Naive thymus-derived CD4-positive, alpha-beta T cell (primary cell): ENCODE measurements at regions not wholly inside any gene's neighbourhood (a gene's known extent, or its start where the extent isn't known, plus 50 kb on each side); places are given as distances from the start of the nearest gene placed in this dataset.

Source experiments
- ATAC-seq: fragments of 150-1000 bp; cut with Tn5 transposase; 2 replicates; pipeline ENCODE4 v1.10.0; 2021; ENCODE audit warnings: mild to moderate bottlenecking, moderate library complexity
- CTCF ChIA-PET: fragments of 350-600 bp; sonication (Branson Sonifier 250); formaldehyde crosslinking; loops from one replicate; lab custom pipeline; 2021; ENCODE audit warnings: antibody characterized with exemption; lab: Charles Lee
- POLR2A ChIA-PET: fragments of 350-600 bp; sonication (Branson Sonifier 250); formaldehyde crosslinking; loops from one replicate; lab custom pipeline; 2021; ENCODE audit warnings: antibody characterized with exemption, inconsistent platforms; lab: Charles Lee
- DNase-seq, 9 donors: peaks; one replicate each; pipeline versions ENCODE4 v3.0.0 to v3.0.0-alpha.2; 2020 to 2022; ENCODE audit warnings: mixed read lengths in 1 of 9
- H3K27ac ChIP-seq: one replicate; pipeline ENCODE4 v1.7.0; 2013; ENCODE audit warnings: mild to moderate bottlenecking, low read depth, low read length, moderate library complexity
- H3K27me3 ChIP-seq, 2 donors: one replicate each; pipeline ENCODE4 v1.7.0; 2013; ENCODE audit warnings: low read length in 2 of 2, mild to moderate bottlenecking in 2 of 2, moderate library complexity in 2 of 2; ENCODE audit not compliant: control insufficient read depth in 2 of 2, insufficient read depth in 2 of 2
- H3K36me3 ChIP-seq, 3 experiments: 1 replicate in 2 of 3; 2 replicates in 1 of 3; pipeline ENCODE4 v1.7.0; 2013; ENCODE audit warnings: low read length in 3 of 3, mild to moderate bottlenecking in 3 of 3, moderate library complexity in 1 of 3; ENCODE audit not compliant: insufficient read depth in 3 of 3, control insufficient read depth in 2 of 3
- H3K4me1 ChIP-seq, 2 donors: one replicate each; pipeline ENCODE4 v1.7.0; 2013; ENCODE audit warnings: low read length in 2 of 2, mild to moderate bottlenecking in 2 of 2, moderate library complexity in 1 of 2; ENCODE audit not compliant: control insufficient read depth in 2 of 2, insufficient read depth in 2 of 2
- H3K4me3 ChIP-seq: 2 replicates; pipeline ENCODE4 v1.7.0; 2013; ENCODE audit warnings: mild to moderate bottlenecking, low read length
- H3K9me3 ChIP-seq, 3 experiments: 1 replicate in 2 of 3; 2 replicates in 1 of 3; pipeline ENCODE4 v1.7.0; 2013; ENCODE audit warnings: low read length in 3 of 3; ENCODE audit not compliant: control insufficient read depth in 2 of 3
- H3K27ac Mint-ChIP-seq, 9 donors: one replicate each; pipeline ENCODE4 v1.8.0; 2020 to 2022; ENCODE audit warnings: mixed read lengths in 9 of 9, mild to moderate bottlenecking in 8 of 9, moderate library complexity in 5 of 9, inconsistent platforms in 2 of 9
- H3K27me3 Mint-ChIP-seq, 5 donors: one replicate each; pipeline ENCODE4 v1.8.0; 2021 to 2022; ENCODE audit warnings: mixed read lengths in 5 of 5, mild to moderate bottlenecking in 1 of 5
- H3K36me3 Mint-ChIP-seq, 5 donors: one replicate each; pipeline ENCODE4 v1.8.0; 2020 to 2022; ENCODE audit warnings: mixed read lengths in 5 of 5, mild to moderate bottlenecking in 3 of 5, inconsistent platforms in 1 of 5
- H3K4me1 Mint-ChIP-seq, 7 donors: one replicate each; pipeline ENCODE4 v1.8.0; 2020 to 2022; ENCODE audit warnings: mixed read lengths in 7 of 7, mild to moderate bottlenecking in 3 of 7, inconsistent platforms in 1 of 7
- H3K4me3 Mint-ChIP-seq, 10 donors: one replicate each; pipeline ENCODE4 v1.8.0; 2020 to 2022; ENCODE audit warnings: mild to moderate bottlenecking in 10 of 10, mixed read lengths in 10 of 10, moderate library complexity in 6 of 10, inconsistent platforms in 2 of 10
- H3K9me3 Mint-ChIP-seq, 11 donors: one replicate each; pipeline ENCODE4 v1.8.0; 2020 to 2022; ENCODE audit warnings: mixed read lengths in 11 of 11, mild to moderate bottlenecking in 4 of 11, inconsistent platforms in 1 of 11, moderate library complexity in 1 of 11
- intact Hi-C, 2 donors: fragments of 100-400 bp; cut with micrococcal nuclease; formaldehyde crosslinking; loops; one replicate each; pipeline ENCODE4 v1.15.1; 2023

DNA sequence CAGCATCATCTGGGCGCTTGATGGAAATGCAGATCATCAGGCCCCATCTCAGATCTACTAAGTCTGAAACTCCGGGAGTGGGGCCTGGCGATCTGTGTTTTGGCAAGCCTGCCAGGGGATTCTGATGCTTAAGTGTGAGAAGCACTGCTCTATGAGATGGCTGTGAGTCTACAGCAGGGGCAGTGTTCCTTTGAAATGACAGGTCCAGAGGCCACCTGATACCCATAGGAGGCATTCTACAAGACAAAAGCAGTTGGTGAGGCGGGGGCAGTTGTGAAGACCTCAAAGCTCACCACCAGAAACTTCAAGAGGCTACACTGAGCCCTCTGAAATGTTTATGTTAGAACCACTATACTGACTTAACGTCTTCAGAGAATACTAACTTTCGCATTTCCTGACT is 86.9 kb upstream of the SPATA31D4 start:
- intact Hi-C loops, result no loop called here
- Histone ChIP-seq H3K4me3 (no peak overlapping the region), H3K36me3 (no peaks in the 10 kb centered on the region), H3K4me1 (no peaks in the 10 kb centered on the region), H3K27me3 (no peaks in the 10 kb centered on the region), H3K27ac (no peak overlapping the region), H3K9me3 (no peaks in the 10 kb centered on the region)
- DNase-seq, result no peak
- Mint-ChIP-seq H3K4me1 (no peaks in the 10 kb centered on the region), H3K4me3 (no peak overlapping the region), H3K27me3 (peaks cover 0 to 4% (median 0%) of the 10 kb centered on the region in 5 donors), H3K27ac (no peak overlapping the region), H3K9me3 (peaks cover 0 to 7% (median 0%) of the 10 kb centered on the region in 11 donors), H3K36me3 (no peaks in the 10 kb centered on the region)
- POLR2A ChIA-PET, result no interaction called here
- ATAC-seq, result no peak
- CTCF ChIA-PET, result no interaction called here

DNA sequence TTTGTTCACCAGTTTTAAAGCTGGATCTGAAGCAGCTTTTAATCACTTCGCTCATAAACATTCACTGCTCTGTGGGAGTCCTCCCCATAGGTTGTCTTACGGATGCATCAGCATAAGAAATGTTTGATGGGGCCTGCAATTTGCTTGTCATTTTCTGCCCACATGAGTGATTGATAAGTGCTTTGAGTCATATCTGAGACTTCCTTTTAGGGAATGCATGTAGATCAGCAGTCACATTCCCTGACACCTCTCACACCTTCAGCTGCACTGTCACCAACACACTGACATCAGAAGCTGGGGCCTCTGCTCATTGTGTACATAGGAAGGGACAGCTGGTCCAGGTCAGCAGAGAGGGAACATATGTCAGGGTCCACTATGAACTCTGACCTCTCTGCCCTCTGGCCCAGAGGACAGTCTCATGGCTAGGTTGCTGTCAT is 84.1 kb upstream of the SPATA31D4 start:
- no peaks in the 10 kb centered on the region for H3K4me1 Mint-ChIP-seq
- H3K36me3 ChIP-seq, result no peaks in the 10 kb centered on the region
- H3K27ac ChIP-seq, result no peak overlapping the region
- DNase-seq (no peak), ATAC-seq (no peak)
- no peaks in the 10 kb centered on the region for H3K9me3 ChIP-seq
- CTCF ChIA-PET, result no interaction called here
- H3K27me3 ChIP-seq, result no peaks in the 10 kb centered on the region
- H3K27me3 Mint-ChIP-seq, result peaks cover 0 to 4% (median 0%) of the 10 kb centered on the region in 5 donors
- H3K4me3 Mint-ChIP-seq, result no peak overlapping the region
- POLR2A ChIA-PET, result no interaction called here
- intact Hi-C loops, result no loop called here
- H3K4me1 ChIP-seq, result no peaks in the 10 kb centered on the region
- no peaks in the 10 kb centered on the region for H3K36me3 Mint-ChIP-seq
- no peak overlapping the region for H3K27ac Mint-ChIP-seq
- peaks cover 0 to 3% (median 0%) of the 10 kb centered on the region in 11 donors for H3K9me3 Mint-ChIP-seq
- no peak overlapping the region for H3K4me3 ChIP-seq

DNA sequence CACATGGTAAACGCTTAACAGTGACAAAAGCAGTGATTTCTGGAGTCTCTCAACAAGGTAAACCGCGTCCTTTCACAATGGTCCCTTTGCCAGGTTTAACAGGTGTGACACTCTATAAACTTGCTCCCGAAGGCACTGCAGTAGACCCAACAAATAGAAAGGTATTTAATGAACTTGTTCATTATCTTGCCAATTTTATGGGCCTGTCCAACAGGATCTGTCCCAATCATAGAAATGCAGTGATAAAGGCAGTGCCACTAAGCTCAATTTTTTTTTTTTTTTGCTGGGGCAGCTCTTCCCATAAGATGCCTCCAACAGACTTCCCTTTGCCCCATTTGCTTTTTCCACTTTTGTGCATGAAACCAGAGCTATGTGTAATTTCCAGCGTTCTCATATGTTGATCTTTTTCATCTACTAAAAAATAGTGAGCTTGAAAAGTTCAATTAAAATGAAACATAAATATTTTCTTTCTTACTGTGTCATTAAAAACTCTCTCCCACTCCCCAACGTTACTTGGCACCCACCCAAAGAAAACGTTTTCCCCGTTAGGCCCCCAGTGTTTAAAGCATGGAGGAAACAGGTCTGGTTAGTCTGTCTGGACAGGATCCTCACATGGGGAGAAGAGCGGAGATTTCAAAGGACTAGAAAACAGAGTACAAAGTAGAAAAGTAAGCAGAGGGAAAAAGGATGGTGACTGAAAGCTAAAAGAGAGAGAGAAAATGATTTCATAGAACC is 80.9 kb upstream of the SPATA31D4 start:
- POLR2A ChIA-PET, result no interaction called here
- no peak for ATAC-seq
- no peaks in the 10 kb centered on the region for H3K9me3 ChIP-seq
- Mint-ChIP-seq H3K36me3 (no peaks in the 10 kb centered on the region), H3K9me3 (no peaks in the 10 kb centered on the region), H3K27ac (no peak overlapping the region), H3K27me3 (peaks cover 0 to 4% (median 0%) of the 10 kb centered on the region in 5 donors), H3K4me3 (no peak overlapping the region), H3K4me1 (no peaks in the 10 kb centered on the region)
- H3K27me3 ChIP-seq, result no peaks in the 10 kb centered on the region
- CTCF ChIA-PET, result no interaction called here
- no peaks in the 10 kb centered on the region for H3K4me1 ChIP-seq
- H3K4me3 ChIP-seq, result no peak overlapping the region
- no peaks in the 10 kb centered on the region for H3K36me3 ChIP-seq
- no peak overlapping the region for H3K27ac ChIP-seq
- intact Hi-C loops, result no loop called here
- DNase-seq, result no peak

DNA sequence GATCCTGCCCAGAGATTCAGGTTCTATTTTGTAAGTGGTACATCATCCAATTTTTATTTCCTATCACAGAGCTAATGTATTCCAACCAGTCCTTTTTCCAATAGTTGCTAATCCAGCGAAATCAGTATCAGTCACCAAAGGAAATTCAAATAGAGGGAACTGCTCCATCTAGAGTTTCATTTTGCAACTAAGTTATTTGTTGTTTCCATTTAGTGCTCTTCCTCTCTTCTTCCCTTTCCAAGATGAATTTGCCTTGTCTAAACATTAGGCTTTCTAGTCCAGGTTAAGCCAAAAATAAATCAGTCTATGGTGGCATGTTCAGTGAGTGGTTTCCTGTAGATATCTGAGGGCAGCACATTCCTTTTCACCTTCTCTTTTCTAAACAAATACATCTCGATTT is 79.8 kb upstream of the SPATA31D4 start:
- no peaks in the 10 kb centered on the region for H3K9me3 ChIP-seq
- no peak overlapping the region for H3K27ac Mint-ChIP-seq
- H3K4me3 ChIP-seq, result no peak overlapping the region
- intact Hi-C loops, result no loop called here
- no peaks in the 10 kb centered on the region for H3K4me1 Mint-ChIP-seq
- H3K4me3 Mint-ChIP-seq, result no peak overlapping the region
- no peak for DNase-seq
- peaks cover 0 to 4% (median 0%) of the 10 kb centered on the region in 5 donors for H3K27me3 Mint-ChIP-seq
- ChIA-PET CTCF (no interaction called here), POLR2A (no interaction called here)
- H3K27me3 ChIP-seq, result no peaks in the 10 kb centered on the region
- no peak overlapping the region for H3K27ac ChIP-seq
- no peaks in the 10 kb centered on the region for H3K36me3 ChIP-seq
- H3K9me3 Mint-ChIP-seq, result no peaks in the 10 kb centered on the region
- H3K36me3 Mint-ChIP-seq, result no peaks in the 10 kb centered on the region
- H3K4me1 ChIP-seq, result no peaks in the 10 kb centered on the region
- no peak for ATAC-seq

DNA sequence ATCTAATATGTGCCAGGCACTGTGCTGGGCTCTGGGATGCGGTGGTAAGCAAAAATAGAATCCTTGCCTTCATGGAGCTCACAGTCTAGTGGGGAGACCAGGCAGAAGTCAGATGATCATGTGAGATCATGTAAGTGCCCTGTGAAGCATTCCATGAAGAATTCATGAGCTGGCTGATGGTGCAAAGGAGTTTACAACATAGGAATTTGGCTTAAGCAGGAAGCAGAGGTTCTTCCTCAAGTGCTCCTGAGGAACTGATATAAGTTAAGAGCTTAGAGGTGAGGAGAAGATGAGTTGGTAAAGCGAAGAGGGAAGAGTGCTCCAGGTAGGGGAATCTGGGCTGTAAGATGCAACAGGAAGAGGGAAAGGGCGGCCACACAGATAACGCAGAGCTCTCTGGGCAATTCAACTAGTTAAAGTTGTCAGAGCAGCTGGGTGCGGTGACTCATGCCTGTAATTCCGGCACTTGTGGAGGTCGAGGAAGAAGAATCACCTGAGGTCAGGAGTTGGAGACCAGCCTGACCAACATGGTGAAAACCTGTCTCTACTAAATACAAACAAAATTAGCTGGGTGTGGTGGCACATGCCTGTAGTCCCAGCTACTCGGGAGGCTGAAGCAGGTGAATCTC is 78.5 kb upstream of the SPATA31D4 start:
- no peak overlapping the region for H3K27ac Mint-ChIP-seq
- H3K9me3 Mint-ChIP-seq, result no peaks in the 10 kb centered on the region
- ATAC-seq, result no peak
- no peaks in the 10 kb centered on the region for H3K27me3 ChIP-seq
- intact Hi-C loops, result no loop called here
- H3K27me3 Mint-ChIP-seq, result peaks cover 0 to 4% (median 0%) of the 10 kb centered on the region in 5 donors
- no peak for DNase-seq
- ChIA-PET CTCF (no interaction called here), POLR2A (interaction anchor here (0.6 kb wide), 1 partner anchor 8 kb away, joined by 3 read pairs; no protein-coding TSS in a partner anchor)
- no peaks in the 10 kb centered on the region for H3K4me1 ChIP-seq
- no peaks in the 10 kb centered on the region for H3K36me3 ChIP-seq
- H3K4me3 ChIP-seq, result no peak overlapping the region
- no peak overlapping the region for H3K4me3 Mint-ChIP-seq
- H3K9me3 ChIP-seq, result no peaks in the 10 kb centered on the region
- no peak overlapping the region for H3K27ac ChIP-seq
- no peaks in the 10 kb centered on the region for H3K4me1 Mint-ChIP-seq
- H3K36me3 Mint-ChIP-seq, result no peaks in the 10 kb centered on the region

DNA sequence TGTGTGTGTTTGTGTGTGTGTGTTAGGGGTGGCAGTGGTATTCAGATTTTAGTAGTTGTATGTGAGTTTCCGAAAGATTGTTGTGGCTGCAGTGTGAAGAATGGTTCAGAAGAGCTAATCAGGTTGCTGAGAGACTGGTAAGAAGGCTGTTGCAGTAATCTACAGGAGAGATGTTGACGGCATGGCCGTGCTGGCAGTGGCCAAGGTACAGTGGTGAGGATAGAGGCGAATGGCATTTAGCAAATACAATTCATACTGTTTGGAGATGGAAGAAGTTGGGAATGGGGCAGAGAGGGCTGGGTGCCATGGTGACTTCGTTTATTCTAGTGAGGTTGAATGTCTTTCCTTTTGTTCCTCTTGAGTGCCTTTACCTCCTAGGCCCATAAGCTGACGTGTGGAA is 77.5 kb upstream of the SPATA31D4 start:
- Histone ChIP-seq H3K27me3 (no peaks in the 10 kb centered on the region), H3K4me1 (no peaks in the 10 kb centered on the region), H3K36me3 (no peaks in the 10 kb centered on the region), H3K4me3 (no peak overlapping the region), H3K9me3 (no peaks in the 10 kb centered on the region), H3K27ac (no peak overlapping the region)
- Mint-ChIP-seq H3K27me3 (peaks cover 0 to 3% (median 0%) of the 10 kb centered on the region in 5 donors), H3K4me1 (no peaks in the 10 kb centered on the region), H3K36me3 (no peaks in the 10 kb centered on the region), H3K27ac (no peak overlapping the region), H3K4me3 (no peak overlapping the region), H3K9me3 (no peaks in the 10 kb centered on the region)
- POLR2A ChIA-PET, result no interaction called here
- ATAC-seq, result no peak
- CTCF ChIA-PET, result no interaction called here
- intact Hi-C loops, result no loop called here
- no peak for DNase-seq

DNA sequence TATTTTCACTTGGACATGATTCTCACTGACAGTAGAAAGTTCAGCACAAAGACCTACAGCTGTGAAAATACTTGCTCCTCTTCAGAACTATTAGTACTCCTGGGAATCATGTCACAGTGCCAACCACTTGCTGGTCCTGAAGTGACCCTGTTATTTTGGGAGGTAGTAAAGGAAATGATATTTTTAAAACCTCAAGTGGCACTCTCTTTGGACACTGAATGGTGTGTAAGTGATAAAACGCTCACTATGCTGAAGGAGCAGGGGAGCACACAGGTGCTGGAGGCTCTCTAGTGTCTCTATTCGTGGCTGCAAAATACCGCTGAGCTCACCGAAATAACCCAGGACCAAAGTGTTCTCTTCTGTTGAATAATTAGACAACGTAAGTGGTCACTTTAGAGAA is 76.9 kb upstream of the SPATA31D4 start:
- POLR2A ChIA-PET, result no interaction called here
- H3K4me1 Mint-ChIP-seq, result no peaks in the 10 kb centered on the region
- no peaks in the 10 kb centered on the region for H3K9me3 Mint-ChIP-seq
- DNase-seq (no peak), ATAC-seq (no peak)
- H3K27ac Mint-ChIP-seq, result no peak overlapping the region
- H3K27ac ChIP-seq, result no peak overlapping the region
- no peak overlapping the region for H3K4me3 ChIP-seq
- intact Hi-C loops, result no loop called here
- H3K4me1 ChIP-seq, result no peaks in the 10 kb centered on the region
- no peaks in the 10 kb centered on the region for H3K9me3 ChIP-seq
- no peak overlapping the region for H3K4me3 Mint-ChIP-seq
- CTCF ChIA-PET, result no interaction called here
- H3K36me3 Mint-ChIP-seq, result no peaks in the 10 kb centered on the region
- H3K27me3 Mint-ChIP-seq, result no peaks in the 10 kb centered on the region
- no peaks in the 10 kb centered on the region for H3K36me3 ChIP-seq
- no peaks in the 10 kb centered on the region for H3K27me3 ChIP-seq
